Neural cell (in vitro differentiated cells): ENCODE measurements at regions not wholly inside any gene's neighbourhood (a gene's known extent, or its start where the extent isn't known, plus 50 kb on each side); places are given as distances from the start of the nearest gene placed in this dataset.

ENCODE experiments used
- POLR2AphosphoS5 ChIP-seq: IDR thresholded peaks from 2 replicates; pipeline ENCODE4 v1.6.1; 2012
- TF ChIP-seq, protein P1 (sequence below): fragments of 450-650 bp; IDR thresholded peaks from 2 replicates; pipeline ENCODE4 v1.5.1; 2014; ENCODE audit warnings: antibody characterized with exemption, mild to moderate bottlenecking, moderate library complexity; ENCODE audit not compliant: poor library complexity, severe bottlenecking
- TF ChIP-seq, protein P2 (sequence below): IDR thresholded peaks from 2 replicates; pipeline ENCODE4 v1.6.1; 2012; ENCODE audit warnings: borderline replicate concordance

DNA sequence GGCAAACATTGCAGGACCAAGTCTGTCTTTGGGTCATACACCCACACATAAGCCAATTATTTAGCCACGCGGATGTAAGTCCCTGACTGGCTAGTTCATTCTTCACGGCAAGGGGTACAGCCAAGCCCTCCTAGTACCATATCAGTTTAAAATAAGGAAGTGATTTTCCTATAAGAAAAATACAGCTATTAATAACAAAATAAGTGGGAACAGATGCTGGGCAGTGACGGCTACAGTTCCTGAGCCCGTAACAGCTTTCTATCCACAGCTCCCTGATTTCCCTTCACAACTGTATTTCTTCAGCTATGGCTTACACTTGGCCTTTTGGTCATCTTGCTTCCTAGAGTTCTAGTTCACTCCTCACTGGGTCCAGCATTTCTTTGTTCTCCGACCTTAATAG is 542.4 kb upstream of the C16orf82 start:
- TF ChIP-seq POLR2AphosphoS5: no peak
- TF ChIP-seq, protein P1, sequence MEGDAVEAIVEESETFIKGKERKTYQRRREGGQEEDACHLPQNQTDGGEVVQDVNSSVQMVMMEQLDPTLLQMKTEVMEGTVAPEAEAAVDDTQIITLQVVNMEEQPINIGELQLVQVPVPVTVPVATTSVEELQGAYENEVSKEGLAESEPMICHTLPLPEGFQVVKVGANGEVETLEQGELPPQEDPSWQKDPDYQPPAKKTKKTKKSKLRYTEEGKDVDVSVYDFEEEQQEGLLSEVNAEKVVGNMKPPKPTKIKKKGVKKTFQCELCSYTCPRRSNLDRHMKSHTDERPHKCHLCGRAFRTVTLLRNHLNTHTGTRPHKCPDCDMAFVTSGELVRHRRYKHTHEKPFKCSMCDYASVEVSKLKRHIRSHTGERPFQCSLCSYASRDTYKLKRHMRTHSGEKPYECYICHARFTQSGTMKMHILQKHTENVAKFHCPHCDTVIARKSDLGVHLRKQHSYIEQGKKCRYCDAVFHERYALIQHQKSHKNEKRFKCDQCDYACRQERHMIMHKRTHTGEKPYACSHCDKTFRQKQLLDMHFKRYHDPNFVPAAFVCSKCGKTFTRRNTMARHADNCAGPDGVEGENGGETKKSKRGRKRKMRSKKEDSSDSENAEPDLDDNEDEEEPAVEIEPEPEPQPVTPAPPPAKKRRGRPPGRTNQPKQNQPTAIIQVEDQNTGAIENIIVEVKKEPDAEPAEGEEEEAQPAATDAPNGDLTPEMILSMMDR: no peak
- TF ChIP-seq, protein P2, sequence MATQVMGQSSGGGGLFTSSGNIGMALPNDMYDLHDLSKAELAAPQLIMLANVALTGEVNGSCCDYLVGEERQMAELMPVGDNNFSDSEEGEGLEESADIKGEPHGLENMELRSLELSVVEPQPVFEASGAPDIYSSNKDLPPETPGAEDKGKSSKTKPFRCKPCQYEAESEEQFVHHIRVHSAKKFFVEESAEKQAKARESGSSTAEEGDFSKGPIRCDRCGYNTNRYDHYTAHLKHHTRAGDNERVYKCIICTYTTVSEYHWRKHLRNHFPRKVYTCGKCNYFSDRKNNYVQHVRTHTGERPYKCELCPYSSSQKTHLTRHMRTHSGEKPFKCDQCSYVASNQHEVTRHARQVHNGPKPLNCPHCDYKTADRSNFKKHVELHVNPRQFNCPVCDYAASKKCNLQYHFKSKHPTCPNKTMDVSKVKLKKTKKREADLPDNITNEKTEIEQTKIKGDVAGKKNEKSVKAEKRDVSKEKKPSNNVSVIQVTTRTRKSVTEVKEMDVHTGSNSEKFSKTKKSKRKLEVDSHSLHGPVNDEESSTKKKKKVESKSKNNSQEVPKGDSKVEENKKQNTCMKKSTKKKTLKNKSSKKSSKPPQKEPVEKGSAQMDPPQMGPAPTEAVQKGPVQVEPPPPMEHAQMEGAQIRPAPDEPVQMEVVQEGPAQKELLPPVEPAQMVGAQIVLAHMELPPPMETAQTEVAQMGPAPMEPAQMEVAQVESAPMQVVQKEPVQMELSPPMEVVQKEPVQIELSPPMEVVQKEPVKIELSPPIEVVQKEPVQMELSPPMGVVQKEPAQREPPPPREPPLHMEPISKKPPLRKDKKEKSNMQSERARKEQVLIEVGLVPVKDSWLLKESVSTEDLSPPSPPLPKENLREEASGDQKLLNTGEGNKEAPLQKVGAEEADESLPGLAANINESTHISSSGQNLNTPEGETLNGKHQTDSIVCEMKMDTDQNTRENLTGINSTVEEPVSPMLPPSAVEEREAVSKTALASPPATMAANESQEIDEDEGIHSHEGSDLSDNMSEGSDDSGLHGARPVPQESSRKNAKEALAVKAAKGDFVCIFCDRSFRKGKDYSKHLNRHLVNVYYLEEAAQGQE: no peak
